NB4 (cell line): ENCODE measurements at regions not wholly inside any gene's neighbourhood (a gene's known extent, or its start where the extent isn't known, plus 50 kb on each side); places are given as distances from the start of the nearest gene placed in this dataset.

Source experiments
- DNase-seq: peaks from one replicate; pipeline ENCODE4 v3.0.0; 2010; ENCODE audit warnings: low read depth
- H3K4me3 ChIP-seq: one replicate; pipeline ENCODE4 v1.5.1; 2011; ENCODE audit warnings: mild to moderate bottlenecking, low read depth, low read length, moderate library complexity
- MYC ChIP-seq: IDR thresholded peaks from 2 replicates; pipeline ENCODE4 v1.6.1; 2011; ENCODE audit warnings: low read depth, low read length
- POLR2A ChIP-seq: IDR thresholded peaks from 2 replicates; pipeline ENCODE4 v1.6.1; 2011; ENCODE audit warnings: mild to moderate bottlenecking; ENCODE audit not compliant: insufficient read length; ENCODE audit errors: extremely low read depth
- TF ChIP-seq, protein P1 (sequence below): IDR thresholded peaks from one replicate; pipeline ENCODE4 v1.5.1; 2012; ENCODE audit warnings: low read depth, low read length
- TF ChIP-seq, protein P2 (sequence below): IDR thresholded peaks from 2 replicates; pipeline ENCODE4 v1.6.1; 2011; ENCODE audit warnings: low read depth, low read length

DNA sequence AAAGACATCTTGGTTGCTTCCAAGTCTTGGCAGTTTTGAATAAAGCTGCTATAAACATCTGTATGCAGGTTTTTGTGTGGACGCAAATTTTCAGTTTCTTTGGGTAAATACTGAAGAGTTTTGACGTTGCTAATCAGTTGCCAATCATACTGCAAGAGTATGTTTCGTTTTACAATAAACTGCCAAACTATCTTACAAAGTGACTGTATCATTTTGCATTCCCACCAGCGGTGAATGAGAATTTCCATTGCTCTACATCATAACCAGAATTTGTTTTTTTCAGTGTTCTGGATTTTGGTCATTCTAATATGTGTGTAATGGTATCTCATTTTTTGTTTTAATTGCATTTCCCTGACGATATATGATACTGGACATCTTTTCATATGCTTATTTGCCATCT lies 190.8 kb upstream of the PARP11 start:
- no peak overlapping the region for H3K4me3 ChIP-seq
- no peak for DNase-seq
- TF ChIP-seq MYC = no peak
- TF ChIP-seq, protein P1, sequence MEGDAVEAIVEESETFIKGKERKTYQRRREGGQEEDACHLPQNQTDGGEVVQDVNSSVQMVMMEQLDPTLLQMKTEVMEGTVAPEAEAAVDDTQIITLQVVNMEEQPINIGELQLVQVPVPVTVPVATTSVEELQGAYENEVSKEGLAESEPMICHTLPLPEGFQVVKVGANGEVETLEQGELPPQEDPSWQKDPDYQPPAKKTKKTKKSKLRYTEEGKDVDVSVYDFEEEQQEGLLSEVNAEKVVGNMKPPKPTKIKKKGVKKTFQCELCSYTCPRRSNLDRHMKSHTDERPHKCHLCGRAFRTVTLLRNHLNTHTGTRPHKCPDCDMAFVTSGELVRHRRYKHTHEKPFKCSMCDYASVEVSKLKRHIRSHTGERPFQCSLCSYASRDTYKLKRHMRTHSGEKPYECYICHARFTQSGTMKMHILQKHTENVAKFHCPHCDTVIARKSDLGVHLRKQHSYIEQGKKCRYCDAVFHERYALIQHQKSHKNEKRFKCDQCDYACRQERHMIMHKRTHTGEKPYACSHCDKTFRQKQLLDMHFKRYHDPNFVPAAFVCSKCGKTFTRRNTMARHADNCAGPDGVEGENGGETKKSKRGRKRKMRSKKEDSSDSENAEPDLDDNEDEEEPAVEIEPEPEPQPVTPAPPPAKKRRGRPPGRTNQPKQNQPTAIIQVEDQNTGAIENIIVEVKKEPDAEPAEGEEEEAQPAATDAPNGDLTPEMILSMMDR = no peak
- TF ChIP-seq, protein P2, sequence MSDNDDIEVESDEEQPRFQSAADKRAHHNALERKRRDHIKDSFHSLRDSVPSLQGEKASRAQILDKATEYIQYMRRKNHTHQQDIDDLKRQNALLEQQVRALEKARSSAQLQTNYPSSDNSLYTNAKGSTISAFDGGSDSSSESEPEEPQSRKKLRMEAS = no peak
- no peak for TF ChIP-seq POLR2A

DNA sequence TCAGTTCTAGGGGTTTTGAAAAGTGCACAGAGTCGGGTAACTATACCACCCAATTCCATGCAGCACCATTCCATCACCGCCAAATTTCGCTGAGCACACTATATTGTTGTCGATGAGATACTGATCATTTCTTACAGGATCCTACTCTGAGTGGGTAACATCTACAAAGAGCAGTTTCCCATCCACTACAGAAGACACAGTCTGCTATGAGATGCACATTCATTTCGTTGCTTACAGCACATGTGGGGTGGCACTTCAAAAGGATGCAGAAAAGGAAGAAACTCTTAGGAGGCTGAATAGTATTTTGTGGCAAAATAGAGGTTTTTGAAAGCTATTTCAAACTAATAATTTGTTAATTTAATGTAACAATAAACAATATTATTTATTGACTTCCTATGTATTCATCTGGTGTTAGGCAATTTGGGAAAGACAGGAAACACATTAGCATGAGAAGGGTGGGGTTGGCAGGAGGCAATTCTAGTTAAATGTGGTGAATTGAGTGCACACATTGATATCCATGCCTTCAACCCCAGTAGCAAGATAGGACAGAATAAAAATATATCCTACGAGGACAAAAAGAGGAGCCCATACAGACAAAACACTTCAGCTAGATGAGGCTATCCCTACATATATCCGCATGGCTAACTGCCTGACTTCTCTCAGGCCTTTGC lies 186.8 kb upstream of the PARP11 start:
- H3K4me3 ChIP-seq = no peak overlapping the region
- DNase-seq = no peak
- TF ChIP-seq, protein P2 = no peak
- TF ChIP-seq, protein P1 = no peak
- no peak for TF ChIP-seq POLR2A
- TF ChIP-seq MYC = no peak

DNA sequence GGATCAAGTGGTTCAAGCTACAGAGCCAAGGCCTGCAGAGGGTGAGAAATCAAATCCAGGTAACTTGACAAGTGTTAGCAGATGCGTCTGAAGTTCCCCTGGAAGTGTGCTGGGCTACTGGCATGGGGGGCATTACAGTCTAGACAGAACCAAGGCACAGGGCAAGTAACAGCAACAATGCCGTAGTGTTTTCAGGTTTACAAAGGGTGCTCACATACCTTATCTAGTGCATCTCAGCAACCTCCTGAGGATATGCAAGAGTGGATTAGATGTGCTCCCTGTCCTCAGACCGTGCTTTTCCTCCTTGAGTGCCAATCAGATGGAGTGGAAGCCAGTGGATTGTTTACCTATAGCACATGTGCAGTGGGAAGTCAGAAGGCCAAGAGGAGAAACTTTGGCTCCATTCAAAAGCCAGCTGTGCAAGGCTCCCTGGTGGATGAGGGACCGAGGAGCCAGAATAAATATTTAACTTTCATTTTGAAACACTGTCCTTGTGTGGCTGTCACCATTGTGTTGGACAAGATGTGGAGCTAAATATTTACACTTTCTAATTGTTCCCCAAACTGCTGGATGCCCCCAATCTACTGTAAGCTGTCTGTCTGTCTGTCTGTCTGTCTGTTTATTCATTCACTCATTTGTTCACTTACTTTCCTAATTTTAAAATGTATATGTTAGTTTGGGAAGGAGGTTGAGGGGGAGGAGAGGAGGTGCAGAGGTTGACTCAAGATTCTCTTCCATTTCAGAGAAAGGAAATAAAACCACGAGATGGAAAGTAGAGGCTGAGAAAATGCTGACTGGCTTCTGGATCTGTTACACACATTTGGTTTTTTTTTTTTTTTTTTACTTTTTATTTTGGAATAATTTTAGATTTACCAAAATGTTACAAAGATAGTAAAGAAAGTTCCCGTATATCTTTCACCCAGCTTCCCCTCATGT lies 184.0 kb upstream of the PARP11 start:
- TF ChIP-seq, protein P2 = no peak
- no peak for TF ChIP-seq MYC
- TF ChIP-seq, protein P1 = no peak
- no peak for TF ChIP-seq POLR2A
- H3K4me3 ChIP-seq = no peak overlapping the region
- no peak for DNase-seq

DNA sequence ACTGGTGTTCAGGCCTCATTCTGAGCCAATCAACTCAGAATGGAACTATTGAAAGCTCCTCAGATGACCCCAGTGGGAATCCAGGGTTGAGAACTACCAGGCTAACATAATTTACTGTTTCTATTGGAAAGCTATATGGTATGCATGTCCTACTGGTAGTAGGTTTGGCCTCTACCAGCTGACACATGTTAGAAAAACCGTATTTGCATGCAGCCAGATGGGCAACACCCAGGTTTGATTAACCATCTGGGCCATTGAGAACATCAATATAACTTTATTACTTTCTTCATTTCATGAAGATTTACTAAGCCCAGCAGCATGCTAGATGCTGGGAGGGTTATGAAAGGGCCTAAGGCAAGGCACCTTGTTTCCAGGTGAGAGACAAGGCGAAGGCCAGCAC lies 181.4 kb upstream of the PARP11 start:
- DNase-seq = no peak
- TF ChIP-seq, protein P1 = no peak
- TF ChIP-seq MYC (no peak), POLR2A (no peak)
- TF ChIP-seq, protein P2 = no peak
- H3K4me3 ChIP-seq = no peak overlapping the region

DNA sequence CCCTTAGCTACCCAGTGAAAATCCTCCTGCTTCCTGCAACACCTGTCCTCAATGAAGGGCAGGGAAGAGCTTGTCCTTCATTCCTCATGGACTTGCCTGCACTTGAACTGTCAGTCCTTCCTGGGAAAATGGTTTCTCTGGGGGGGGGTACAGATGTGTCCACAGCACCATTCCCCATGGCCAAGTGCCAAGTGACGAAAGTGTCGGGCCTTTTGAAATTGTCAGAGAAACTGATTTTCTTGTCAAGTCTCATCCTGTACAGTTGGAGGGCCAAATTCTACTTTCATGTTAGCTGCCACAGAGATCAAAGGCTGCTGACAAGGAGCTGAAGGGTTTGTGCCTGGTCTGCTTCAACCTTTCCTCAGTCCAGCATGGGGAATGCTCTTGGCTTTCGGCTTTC lies 179.5 kb upstream of the PARP11 start:
- no peak overlapping the region for H3K4me3 ChIP-seq
- DNase-seq = no peak
- TF ChIP-seq MYC = no peak
- TF ChIP-seq POLR2A = no peak
- TF ChIP-seq, protein P1 = no peak
- TF ChIP-seq, protein P2 = no peak
